Liver (tissue), 3 donors: ENCODE measurements at regions not wholly inside any gene's neighbourhood (a gene's known extent, or its start where the extent isn't known, plus 50 kb on each side); places are given as distances from the start of the nearest gene placed in this dataset.

Source experiments
- ATF3 ChIP-seq: IDR thresholded peaks from 2 replicates; pipeline ENCODE4 v1.6.1; 2016; ENCODE audit warnings: antibody characterized with exemption
- CTCF ChIP-seq: fragments of 150-350 bp; IDR thresholded peaks from 2 replicates; pipeline ENCODE4 v1.5.1; 2017; ENCODE audit warnings: improper control_type of control experiment, low read depth, low read length; ENCODE audit not compliant: missing input control
- HNF4G ChIP-seq: IDR thresholded peaks from 2 replicates; pipeline ENCODE4 v1.6.1; 2016; ENCODE audit warnings: antibody characterized with exemption
- JUND ChIP-seq, 2 donors: IDR thresholded peaks; 2 replicates each; pipeline ENCODE4 v1.6.1; 2016; ENCODE audit warnings: antibody characterized with exemption in 2 of 2
- REST ChIP-seq: IDR thresholded peaks from 2 replicates; pipeline ENCODE4 v1.6.1; 2016; ENCODE audit warnings: antibody characterized with exemption, mild to moderate bottlenecking
- SP1 ChIP-seq: IDR thresholded peaks from 2 replicates; pipeline ENCODE4 v1.6.1; 2018; ENCODE audit warnings: antibody characterized with exemption, mild to moderate bottlenecking
- TAF1 ChIP-seq: conservative IDR thresholded peaks from 2 replicates; pipeline ENCODE4 v1.6.1; 2016; ENCODE audit warnings: antibody characterized with exemption, mild to moderate bottlenecking
- donor health status: healthy.
- donor health status: healthy.

GRCh38 chr2:17334300-17334699 is 183.9 kb downstream of the RAD51AP2 start:
- TF ChIP-seq TAF1 (no peak), CTCF (no peak), REST (no peak), HNF4G (no peak), ATF3 (no peak), SP1 (no peak), JUND (IDR thresholded peaks at IDR 0.05) (no peak)
